ENCODE measurements at regions not wholly inside any gene's neighbourhood (a gene's known extent, or its start where the extent isn't known, plus 50 kb on each side); places are given as distances from the start of the nearest gene placed in this dataset.

GRCh38 chr2:136255127-136255526, 137.2 kb upstream of the CXCR4 start:
- DNase-seq (ENCODE audit: low read depth, low spot score) (no peak), ATAC-seq (no peak)
- ChIA-PET POLR2A (no interaction called here), CTCF (no interaction called here)
- no peak overlapping the region for H3K27ac ChIP-seq (ENCODE audit: low read length)
- in situ Hi-C loops (cut with HindIII; ENCODE audit: low pct_unique_long_range_greater_than_20kb, low sequenced_read_pairs) (no loop called here), intact Hi-C loops (cut with micrococcal nuclease; ENCODE audit: unreplicated experiment) (no loop called here)
- no peaks in the 10 kb centered on the region for H3K9me3 ChIP-seq (ENCODE audit: control insufficient read depth, insufficient read depth, low read depth, low read length)
- no peaks in the 10 kb centered on the region for H3K36me3 ChIP-seq (ENCODE audit: control insufficient read depth, insufficient read depth, low read length)
- no peaks in the 10 kb centered on the region for H3K4me1 ChIP-seq (ENCODE audit: control insufficient read depth, insufficient read depth, low read length)
- no peak for TF ChIP-seq SIN3A (IDR thresholded peaks at IDR 0.05; ENCODE audit: borderline replicate concordance, insufficient read depth, low read depth, low read length)
- TF ChIP-seq TCF7L2 (IDR thresholded peaks at IDR 0.05; ENCODE audit: low read depth, low read length): no peak
- TF ChIP-seq REST (IDR thresholded peaks at IDR 0.05; ENCODE audit: insufficient read depth in 1 of 2, low read depth in 2 of 2, low read length in 1 of 2): no peak
- TF ChIP-seq CTCF (IDR thresholded peaks at IDR 0.05): no peak
- BruUV-seq (replicated peaks): no TSS peak
- no peaks in the 10 kb centered on the region; the same call in none of the 2 replicates for H3K27me3 ChIP-seq (ENCODE audit: control insufficient read depth, insufficient read depth, low read length)
- H3K4me3 ChIP-seq (ENCODE audit: low read depth in 2 of 2, low read length in 2 of 2): no peak overlapping the region

GRCh38 chr2:136254681-136255080, 136.7 kb upstream of the CXCR4 start:
- Histone ChIP-seq H3K4me3 (ENCODE audit: low read depth in 2 of 2, low read length in 2 of 2) (no peak overlapping the region), H3K4me1 (ENCODE audit: control insufficient read depth, insufficient read depth, low read length) (no peaks in the 10 kb centered on the region), H3K27ac (ENCODE audit: low read length) (no peak overlapping the region), H3K9me3 (ENCODE audit: control insufficient read depth, insufficient read depth, low read depth, low read length) (no peaks in the 10 kb centered on the region), H3K27me3 (ENCODE audit: control insufficient read depth, insufficient read depth, low read length) (no peaks in the 10 kb centered on the region; the same call in none of the 2 replicates), H3K36me3 (ENCODE audit: control insufficient read depth, insufficient read depth, low read length) (no peaks in the 10 kb centered on the region)
- ATAC-seq (no peak), DNase-seq (ENCODE audit: low read depth, low spot score) (no peak)
- ChIA-PET CTCF (no interaction called here), POLR2A (interaction anchor here (0.6 kb wide), 1 partner anchor 567 kb away, joined by 3 read pairs; no protein-coding TSS in a partner anchor)
- in situ Hi-C loops (cut with HindIII; ENCODE audit: low pct_unique_long_range_greater_than_20kb, low sequenced_read_pairs): no loop called here
- TF ChIP-seq POLR2AphosphoS5 (IDR thresholded peaks at IDR 0.05; ENCODE audit: low read depth, low read length): no peak
- no peak for TF ChIP-seq REST (IDR thresholded peaks at IDR 0.05; ENCODE audit: insufficient read depth in 1 of 2, low read depth in 2 of 2, low read length in 1 of 2)
- TF ChIP-seq SIN3A (IDR thresholded peaks at IDR 0.05; ENCODE audit: borderline replicate concordance, insufficient read depth, low read depth, low read length): no peak
- TF ChIP-seq CTCF (IDR thresholded peaks at IDR 0.05): no peak
- TF ChIP-seq TCF7L2 (IDR thresholded peaks at IDR 0.05; ENCODE audit: low read depth, low read length): no peak
- intact Hi-C loops (cut with micrococcal nuclease; ENCODE audit: unreplicated experiment): no loop called here
- no TSS peak for BruUV-seq (replicated peaks)
